ENCODE measurements at regions not wholly inside any gene's neighbourhood (a gene's known extent, or its start where the extent isn't known, plus 50 kb on each side); places are given as distances from the start of the nearest gene placed in this dataset.

- H3K27me3 ChIP-seq (ENCODE audit: control insufficient read depth, low read length) = no peaks in the 10 kb centered on the region
- H3K4me3 ChIP-seq (ENCODE audit: low read length) = no peak overlapping the region
- no peaks in the 10 kb centered on the region for H3K36me3 ChIP-seq (ENCODE audit: control insufficient read depth, low read length)
- H4K20me1 ChIP-seq (ENCODE audit: control insufficient read depth, insufficient read depth, low read depth, low read length) = no peaks in the 10 kb centered on the region
- no peaks in the 10 kb centered on the region for H3K79me2 ChIP-seq (ENCODE audit: control insufficient read depth, low read length)
- H3K9me2 ChIP-seq (replicated peaks; ENCODE audit: control insufficient read depth, low read length) = no peaks in the 10 kb centered on the region
- no peaks in the 10 kb centered on the region for H3K9me3 ChIP-seq (ENCODE audit: control insufficient read depth, insufficient read depth, low read length)
- TF ChIP-seq EZH2phosphoT487 (IDR thresholded peaks at IDR 0.05; ENCODE audit: borderline replicate concordance, low read length) (no peak), CTCF (IDR thresholded peaks at IDR 0.05; ENCODE audit: low read depth, low read length, poor library complexity, severe bottlenecking) (no peak)
- no peak overlapping the region for H3K27ac ChIP-seq (ENCODE audit: low read depth, low read length)
- no peak overlapping the region for H3K4me2 ChIP-seq (ENCODE audit: low read length)
- H3F3A ChIP-seq (ENCODE audit: control insufficient read depth, insufficient read depth) = no peaks in the 10 kb centered on the region
- H3K4me1 ChIP-seq (ENCODE audit: control insufficient read depth, low read length) = no peaks in the 10 kb centered on the region
Measured at GRCh38 chr20:24802286-24802820, 146.7 kb upstream of the CST7 start.

- H3K9me2 ChIP-seq (replicated peaks; ENCODE audit: control insufficient read depth, low read length) = no peaks in the 10 kb centered on the region
- H3K79me2 ChIP-seq (ENCODE audit: control insufficient read depth, low read length) = no peaks in the 10 kb centered on the region
- H3K4me2 ChIP-seq (ENCODE audit: low read length) = no peak overlapping the region
- no peaks in the 10 kb centered on the region for H3K27me3 ChIP-seq (ENCODE audit: control insufficient read depth, low read length)
- H3K27ac ChIP-seq (ENCODE audit: low read depth, low read length) = no peak overlapping the region
- no peaks in the 10 kb centered on the region for H3K36me3 ChIP-seq (ENCODE audit: control insufficient read depth, low read length)
- H3F3A ChIP-seq (ENCODE audit: control insufficient read depth, insufficient read depth) = no peaks in the 10 kb centered on the region
- H3K9me3 ChIP-seq (ENCODE audit: control insufficient read depth, insufficient read depth, low read length) = no peaks in the 10 kb centered on the region
- no peak overlapping the region for H3K4me3 ChIP-seq (ENCODE audit: low read length)
- TF ChIP-seq EZH2phosphoT487 (IDR thresholded peaks at IDR 0.05; ENCODE audit: borderline replicate concordance, low read length) (no peak), CTCF (IDR thresholded peaks at IDR 0.05; ENCODE audit: low read depth, low read length, poor library complexity, severe bottlenecking) (no peak)
- H3K4me1 ChIP-seq (ENCODE audit: control insufficient read depth, low read length) = no peaks in the 10 kb centered on the region
- H4K20me1 ChIP-seq (ENCODE audit: control insufficient read depth, insufficient read depth, low read depth, low read length) = no peaks in the 10 kb centered on the region
Measured at GRCh38 chr20:24804481-24805206, 144.4 kb upstream of the CST7 start.

GRCh38 chr20:24805456-24806238 lies 143.4 kb upstream of the CST7 start:
- Histone ChIP-seq H3K36me3 (ENCODE audit: control insufficient read depth, low read length) (no peaks in the 10 kb centered on the region), H3K27ac (ENCODE audit: low read depth, low read length) (no peak overlapping the region), H3K27me3 (ENCODE audit: control insufficient read depth, low read length) (no peaks in the 10 kb centered on the region), H3K4me1 (ENCODE audit: control insufficient read depth, low read length) (no peaks in the 10 kb centered on the region), H4K20me1 (ENCODE audit: control insufficient read depth, insufficient read depth, low read depth, low read length) (no peaks in the 10 kb centered on the region), H3K4me3 (ENCODE audit: low read length) (no peak overlapping the region), H3K4me2 (ENCODE audit: low read length) (no peak overlapping the region), H3F3A (ENCODE audit: control insufficient read depth, insufficient read depth) (no peaks in the 10 kb centered on the region), H3K9me2 (replicated peaks; ENCODE audit: control insufficient read depth, low read length) (no peaks in the 10 kb centered on the region), H3K9me3 (ENCODE audit: control insufficient read depth, insufficient read depth, low read length) (no peaks in the 10 kb centered on the region), H3K79me2 (ENCODE audit: control insufficient read depth, low read length) (no peaks in the 10 kb centered on the region)
- TF ChIP-seq EZH2phosphoT487 (IDR thresholded peaks at IDR 0.05; ENCODE audit: borderline replicate concordance, low read length) (no peak), CTCF (IDR thresholded peaks at IDR 0.05; ENCODE audit: low read depth, low read length, poor library complexity, severe bottlenecking) (no peak)

Data from DOHH2 (cell line).